ENCODE measurements at regions not wholly inside any gene's neighbourhood (a gene's known extent, or its start where the extent isn't known, plus 50 kb on each side); places are given as distances from the start of the nearest gene placed in this dataset.

- TF ChIP-seq, protein P1, sequence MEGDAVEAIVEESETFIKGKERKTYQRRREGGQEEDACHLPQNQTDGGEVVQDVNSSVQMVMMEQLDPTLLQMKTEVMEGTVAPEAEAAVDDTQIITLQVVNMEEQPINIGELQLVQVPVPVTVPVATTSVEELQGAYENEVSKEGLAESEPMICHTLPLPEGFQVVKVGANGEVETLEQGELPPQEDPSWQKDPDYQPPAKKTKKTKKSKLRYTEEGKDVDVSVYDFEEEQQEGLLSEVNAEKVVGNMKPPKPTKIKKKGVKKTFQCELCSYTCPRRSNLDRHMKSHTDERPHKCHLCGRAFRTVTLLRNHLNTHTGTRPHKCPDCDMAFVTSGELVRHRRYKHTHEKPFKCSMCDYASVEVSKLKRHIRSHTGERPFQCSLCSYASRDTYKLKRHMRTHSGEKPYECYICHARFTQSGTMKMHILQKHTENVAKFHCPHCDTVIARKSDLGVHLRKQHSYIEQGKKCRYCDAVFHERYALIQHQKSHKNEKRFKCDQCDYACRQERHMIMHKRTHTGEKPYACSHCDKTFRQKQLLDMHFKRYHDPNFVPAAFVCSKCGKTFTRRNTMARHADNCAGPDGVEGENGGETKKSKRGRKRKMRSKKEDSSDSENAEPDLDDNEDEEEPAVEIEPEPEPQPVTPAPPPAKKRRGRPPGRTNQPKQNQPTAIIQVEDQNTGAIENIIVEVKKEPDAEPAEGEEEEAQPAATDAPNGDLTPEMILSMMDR (IDR thresholded peaks at IDR 0.05): no peak
- no peak for TF ChIP-seq POLR2A (IDR thresholded peaks at IDR 0.05)
- TF ChIP-seq POLR2AphosphoS5 (IDR thresholded peaks at IDR 0.05): no peak
Observed at GRCh38 chr9:7979611-7980010, 180.0 kb upstream of the DMAC1 start.
